ENCODE measurements at regions not wholly inside any gene's neighbourhood (a gene's known extent, or its start where the extent isn't known, plus 50 kb on each side); places are given as distances from the start of the nearest gene placed in this dataset.
"Not testable (repeated sequence)": the region's sequence is repeated elsewhere in the genome, so short reads cannot be mapped to it uniquely, and the experiment has no call there.

GRCh38 chr5:89827359-89827758 lies 582.2 kb downstream of the CETN3 start:
- DNase-seq: no peak

GRCh38 chr5:89826938-89827337 lies 582.6 kb downstream of the CETN3 start:
- no peak for DNase-seq

GRCh38 chr5:89823046-89823445 lies 586.5 kb downstream of the CETN3 start:
- no peak for DNase-seq

- no peak for DNase-seq
Measured at GRCh38 chr5:89817841-89818240, 591.7 kb downstream of the CETN3 start.

- DNase-seq: no peak
Measured at GRCh38 chr5:89816038-89816437, 593.5 kb downstream of the CETN3 start.

- DNase-seq: not testable (repeated sequence)
Measured at GRCh38 chr5:89800735-89801134, 608.8 kb downstream of the CETN3 start.

- not testable (repeated sequence) for DNase-seq
Measured at GRCh38 chr5:89794504-89794903, 615.1 kb downstream of the CETN3 start.

GRCh38 chr5:89779734-89780133 lies 629.8 kb downstream of the CETN3 start:
- DNase-seq: not testable (repeated sequence)

GRCh38 chr5:89777758-89778157 lies 631.8 kb downstream of the CETN3 start:
- no peak for DNase-seq

GRCh38 chr5:89769975-89770374 lies 639.6 kb downstream of the CETN3 start:
- no peak for DNase-seq

GRCh38 chr5:89759802-89760201 lies 649.8 kb downstream of the CETN3 start:
- no peak for DNase-seq

- DNase-seq: no peak
Measured at GRCh38 chr5:89758146-89758545, 651.4 kb downstream of the CETN3 start.

GRCh38 chr5:89756955-89757354 lies 652.6 kb downstream of the CETN3 start:
- no peak for DNase-seq

GRCh38 chr5:89755024-89755423 lies 654.5 kb downstream of the CETN3 start:
- no peak for DNase-seq

GRCh38 chr5:89735082-89735481 lies 674.5 kb downstream of the CETN3 start:
- no peak for DNase-seq

- no peak for DNase-seq
Measured at GRCh38 chr5:89733772-89734171, 675.8 kb downstream of the CETN3 start.

- no peak for DNase-seq
Measured at GRCh38 chr5:89729623-89730301, 679.8 kb downstream of the CETN3 start.

GRCh38 chr5:89728750-89729149 lies 680.8 kb downstream of the CETN3 start:
- no peak for DNase-seq

- DNase-seq: no peak
Measured at GRCh38 chr5:89728134-89728533, 681.4 kb downstream of the CETN3 start.

GRCh38 chr5:89724379-89725095 lies 685.0 kb downstream of the CETN3 start:
- DNase-seq: no peak

- DNase-seq: no peak
Measured at GRCh38 chr5:89723907-89724306, 685.6 kb downstream of the CETN3 start.

GRCh38 chr5:89722538-89722937 lies 687.0 kb downstream of the CETN3 start:
- no peak for DNase-seq

- no peak for DNase-seq
Measured at GRCh38 chr5:89721931-89722330, 687.6 kb downstream of the CETN3 start.

GRCh38 chr5:89721353-89721752 lies 688.2 kb downstream of the CETN3 start:
- DNase-seq: no peak

All from activated CD4-positive, CD25-positive, alpha-beta regulatory T cell treated with anti-CD3 and anti-CD28 coated beads, Interleukin-2, amount 50 U/mL, for 72 hours (primary cell).